ENCODE measurements at regions not wholly inside any gene's neighbourhood (a gene's known extent, or its start where the extent isn't known, plus 50 kb on each side); places are given as distances from the start of the nearest gene placed in this dataset.

GRCh38 chr14:104438166-104438887, 141.2 kb upstream of the C14orf180 start:
- TF ChIP-seq CTCF (IDR thresholded peaks at IDR 0.05): no peak
- no peak for TF ChIP-seq POLR2A (IDR thresholded peaks at IDR 0.05)
